GM12875 (cell line): ENCODE measurements at regions not wholly inside any gene's neighbourhood (a gene's known extent, or its start where the extent isn't known, plus 50 kb on each side); places are given as distances from the start of the nearest gene placed in this dataset.
"Not testable (repeated sequence)": the region's sequence is repeated elsewhere in the genome, so short reads cannot be mapped to it uniquely, and the experiment has no call there.

ENCODE experiments used
- H3K4me3 ChIP-seq: one replicate; pipeline ENCODE4 v1.5.1; 2011; ENCODE audit warnings: low read depth, low read length, control low read depth
- CTCF ChIP-seq: IDR thresholded peaks from 2 replicates; pipeline ENCODE4 v1.5.1; 2011; ENCODE audit warnings: low read depth, mild to moderate bottlenecking, control low read depth, inconsistent platforms, low read length, moderate library complexity, borderline replicate concordance; ENCODE audit not compliant: insufficient read depth

- no peak overlapping the region for H3K4me3 ChIP-seq
- no peak for TF ChIP-seq CTCF
Measured at GRCh38 chr4:165813606-165814005, 59.4 kb upstream of the TLL1 start.

- no peak overlapping the region for H3K4me3 ChIP-seq
- no peak for TF ChIP-seq CTCF
Measured at GRCh38 chr4:165814256-165815020, 58.6 kb upstream of the TLL1 start.

DNA sequence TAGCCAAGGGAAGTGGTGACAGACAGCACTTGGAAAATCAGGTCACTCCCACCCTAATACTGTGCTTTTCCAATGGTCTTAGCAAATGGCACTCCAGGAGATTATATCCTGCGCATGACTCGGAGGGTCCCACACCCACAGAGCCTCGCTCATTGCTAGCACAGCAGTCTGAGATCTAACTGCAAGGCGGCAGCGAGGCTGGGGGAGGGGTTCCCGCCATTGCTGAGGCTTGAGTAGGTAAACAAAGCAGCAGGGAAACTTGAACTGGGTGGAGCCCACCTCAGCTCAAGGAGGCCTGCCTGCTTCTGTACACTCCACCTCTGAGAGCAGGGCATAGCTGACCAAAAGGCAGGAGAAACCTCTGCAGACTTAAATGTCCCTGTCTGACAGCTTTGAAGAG lies 53.9 kb upstream of the TLL1 start:
- H3K4me3 ChIP-seq = not testable (repeated sequence)
